NCI-H748 (cell line): ENCODE measurements at regions not wholly inside any gene's neighbourhood (a gene's known extent, or its start where the extent isn't known, plus 50 kb on each side); places are given as distances from the start of the nearest gene placed in this dataset.
"Not testable (repeated sequence)": the region's sequence is repeated elsewhere in the genome, so short reads cannot be mapped to it uniquely, and the experiment has no call there.

Experiments
- DNase-seq: peaks from one replicate; lab custom pipeline; 2025; ENCODE audit not compliant: unreplicated experiment; lab: John Stamatoyannopoulos, UW

GRCh38 chr9:86633945-86634344 is 279.7 kb upstream of the TUT7 start:
- no peak for DNase-seq

DNA sequence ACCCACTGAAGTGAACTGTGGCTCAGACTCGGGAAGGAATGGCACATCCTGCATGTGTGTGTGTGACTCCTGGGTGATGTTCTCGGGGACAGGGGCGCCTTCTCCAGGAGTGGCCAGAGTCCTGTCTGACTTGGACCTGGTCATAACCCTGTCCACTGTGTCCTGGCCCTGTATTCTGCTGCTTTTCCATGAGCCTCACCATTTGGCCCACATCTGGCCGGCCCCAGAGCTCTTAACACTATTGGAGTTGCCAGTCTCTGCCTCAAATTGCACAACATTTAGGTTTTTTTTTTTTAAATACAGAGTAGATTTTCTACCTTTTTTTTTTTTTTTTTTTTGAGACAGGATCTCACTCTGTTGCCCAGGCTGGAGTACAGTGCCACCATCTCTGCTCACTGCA is 278.3 kb upstream of the TUT7 start:
- DNase-seq: no peak

DNA sequence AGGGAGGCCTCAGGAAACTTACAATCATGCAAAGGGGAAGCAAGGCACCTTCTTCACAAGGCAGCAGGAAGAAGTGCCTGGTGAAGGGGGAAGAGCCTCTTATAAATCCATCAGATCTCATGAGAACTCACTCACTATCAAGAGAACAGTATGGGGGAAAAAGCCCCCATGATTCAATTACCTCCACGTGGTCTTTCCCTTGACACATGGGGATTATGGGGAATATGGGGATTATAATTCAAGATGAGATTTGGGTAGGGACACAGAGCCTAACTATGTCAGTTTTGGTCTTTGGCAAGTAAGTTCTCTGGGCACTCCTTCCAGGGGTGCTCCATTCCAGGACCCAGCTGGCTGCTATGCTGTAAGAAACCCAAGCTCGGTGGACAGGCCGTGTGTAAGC is 275.3 kb upstream of the TUT7 start:
- DNase-seq: no peak

DNA sequence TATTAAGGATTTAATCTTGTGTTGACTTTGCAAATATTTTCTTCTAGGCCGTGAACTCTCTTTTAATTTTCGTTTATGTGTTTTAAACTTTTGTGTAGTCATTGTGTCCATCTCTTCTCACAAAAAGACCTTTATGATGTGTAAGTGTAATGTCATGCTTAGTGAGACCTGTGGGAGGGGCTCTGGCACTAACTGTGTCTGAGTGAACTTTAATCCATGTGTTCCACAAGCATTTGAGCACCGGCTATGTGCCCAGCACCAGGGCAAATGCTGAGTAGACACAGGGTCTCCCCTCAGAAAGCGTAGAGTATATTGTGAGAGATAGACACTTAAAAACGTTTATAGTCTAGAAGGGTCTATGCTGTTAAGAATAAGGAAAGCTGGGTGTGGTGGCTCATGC is 272.6 kb upstream of the TUT7 start:
- DNase-seq: no peak

GRCh38 chr9:86624630-86625029 is 270.4 kb upstream of the TUT7 start:
- no peak for DNase-seq

DNA sequence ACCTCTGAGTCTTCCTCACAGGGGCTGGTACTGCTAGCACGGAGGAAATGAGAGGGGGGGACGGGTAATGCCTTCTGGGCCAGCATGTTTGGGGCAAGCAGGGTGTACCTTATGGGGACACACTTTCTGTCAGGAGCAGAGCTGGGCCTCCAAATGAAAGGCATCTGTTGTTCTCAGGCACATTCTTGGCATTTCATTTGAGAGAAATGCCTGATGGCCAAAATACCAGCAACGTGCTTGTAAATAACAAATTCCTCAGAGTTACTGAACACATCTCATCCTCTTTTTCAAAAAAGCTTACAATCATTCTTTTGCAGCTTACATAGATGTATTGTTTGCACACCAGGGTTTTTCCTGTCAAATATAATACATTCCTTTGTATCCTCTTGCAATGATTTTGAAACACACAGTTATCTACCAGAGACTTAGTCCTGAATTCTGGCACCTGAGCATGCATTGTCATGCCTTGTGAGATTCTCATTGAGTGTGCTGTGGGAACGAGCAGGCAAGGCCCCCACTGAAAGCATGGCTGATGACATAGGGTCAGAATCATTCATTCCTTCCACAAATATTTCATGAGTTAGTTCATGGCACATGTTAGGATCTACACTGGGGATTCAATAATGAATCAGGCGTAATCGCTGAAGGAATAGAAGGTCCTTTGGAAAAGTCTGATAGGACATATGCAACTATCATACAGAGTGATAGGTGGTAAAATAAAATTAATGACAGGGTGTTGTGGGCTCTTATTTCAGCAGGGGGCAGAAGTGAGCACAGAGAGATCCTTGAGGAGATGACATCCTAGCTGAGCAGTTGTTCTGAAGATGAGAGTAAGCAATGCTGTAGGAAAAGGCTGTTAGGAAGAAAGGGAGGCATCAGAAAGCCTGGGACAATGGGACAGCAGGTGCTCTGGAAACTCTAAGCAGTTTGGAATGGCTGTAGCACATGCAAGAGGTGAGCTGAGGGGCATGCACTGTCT is 260.9 kb upstream of the TUT7 start:
- DNase-seq: no peak

GRCh38 chr9:86613943-86614342 is 259.7 kb upstream of the TUT7 start:
- DNase-seq: no peak

DNA sequence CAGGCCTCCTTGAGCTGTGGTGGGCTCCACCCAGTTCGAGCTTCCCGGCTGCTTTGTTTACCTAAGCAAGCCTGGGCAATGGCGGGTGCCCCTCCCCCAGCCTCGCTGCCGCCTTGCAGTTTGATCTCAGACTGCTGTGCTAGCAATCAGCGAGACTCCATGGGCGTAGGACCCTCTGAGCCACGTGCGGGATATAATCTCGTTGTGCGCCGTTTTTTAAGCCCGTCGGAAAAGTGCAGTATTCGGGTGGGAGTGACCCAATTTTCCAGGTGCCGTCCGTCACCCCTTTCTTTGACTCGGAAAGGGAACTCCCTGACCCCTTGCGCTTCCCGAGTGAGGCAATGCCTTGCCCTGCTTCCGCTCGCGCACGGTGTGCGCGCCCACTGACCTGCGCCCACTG is 257.3 kb upstream of the TUT7 start:
- DNase-seq: not testable (repeated sequence)

DNA sequence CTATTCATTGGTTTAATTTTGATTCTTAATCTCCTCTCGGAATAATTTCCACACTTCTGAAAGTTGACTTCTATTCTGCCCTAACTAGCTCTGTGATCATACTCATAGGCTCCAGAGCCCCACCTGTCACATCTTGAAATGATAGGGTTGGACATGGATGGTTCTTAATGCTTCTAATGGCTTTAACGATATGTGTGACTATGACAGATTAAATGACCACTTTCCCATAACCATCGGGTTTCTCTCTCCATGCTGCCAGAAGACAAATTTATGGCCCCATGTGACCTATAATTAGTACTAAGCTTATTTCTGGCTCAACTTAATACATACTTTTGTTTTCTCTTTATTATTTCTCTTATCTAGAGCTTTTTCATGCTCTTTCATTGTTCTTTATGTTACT is 251.1 kb upstream of the TUT7 start:
- no peak for DNase-seq

DNA sequence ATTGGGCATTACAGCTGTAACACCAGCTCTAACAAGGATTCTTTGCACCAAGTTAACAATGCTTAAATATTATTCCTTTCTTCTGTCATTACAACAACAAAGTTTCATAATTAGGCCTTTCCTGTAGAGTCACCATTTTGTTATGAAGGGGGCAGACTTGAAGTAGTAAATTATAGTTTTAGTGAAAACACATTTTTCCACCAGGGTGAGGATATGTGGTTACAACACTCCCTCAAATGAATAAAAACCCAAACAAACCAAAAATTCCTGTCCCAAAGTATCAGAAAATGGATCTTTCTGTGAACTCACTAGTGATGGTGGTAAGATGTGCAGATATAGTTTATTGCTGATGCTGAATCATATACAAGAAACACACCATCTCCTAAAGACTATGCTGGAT is 250.5 kb upstream of the TUT7 start:
- DNase-seq: no peak

- no peak for DNase-seq
These were observed 248.5 kb upstream of the TUT7 start for GRCh38 chr9:86602715-86603114.

GRCh38 chr9:86601697-86602096 is 247.5 kb upstream of the TUT7 start:
- no peak for DNase-seq

DNA sequence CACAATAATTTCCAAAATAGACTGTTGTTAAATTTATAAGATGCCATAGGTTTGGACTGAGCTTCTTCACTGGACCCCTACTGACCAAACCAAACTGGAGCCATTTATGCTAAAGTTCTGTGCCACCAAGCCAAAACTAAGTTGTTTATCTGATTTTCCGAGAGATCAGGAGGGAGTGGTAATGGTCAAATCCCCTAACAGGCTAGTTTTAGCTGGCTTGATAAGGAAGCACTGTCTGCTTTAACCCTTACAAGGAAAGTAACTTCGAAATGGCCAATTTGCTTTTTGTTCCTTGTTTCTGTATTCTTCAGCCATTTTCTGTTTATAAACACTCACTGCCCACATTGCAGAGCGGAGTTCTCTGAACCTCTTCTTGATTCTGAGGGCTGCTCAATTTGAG is 246.8 kb upstream of the TUT7 start:
- DNase-seq: no peak

- no peak for DNase-seq
These were observed 246.1 kb upstream of the TUT7 start for GRCh38 chr9:86600291-86600690.

DNA sequence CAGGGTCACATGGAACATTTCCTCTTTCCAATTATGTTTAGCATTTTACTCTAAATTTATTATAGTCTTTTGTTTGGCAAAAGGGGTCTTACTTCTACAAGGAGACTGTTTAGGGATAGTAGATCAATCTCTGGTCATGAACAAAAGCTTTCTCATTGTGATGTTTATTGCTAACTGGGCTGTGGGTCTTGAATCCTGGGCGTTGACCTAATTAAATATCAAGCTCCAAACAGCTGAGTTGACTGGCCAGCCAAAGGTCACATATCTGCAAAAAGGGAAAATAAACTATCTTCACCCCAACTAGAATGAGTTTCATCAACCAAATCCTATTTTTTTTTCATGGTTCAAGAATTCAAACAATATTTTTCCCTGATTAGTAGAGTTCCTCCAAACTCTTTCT is 245.4 kb upstream of the TUT7 start:
- DNase-seq: no peak

DNA sequence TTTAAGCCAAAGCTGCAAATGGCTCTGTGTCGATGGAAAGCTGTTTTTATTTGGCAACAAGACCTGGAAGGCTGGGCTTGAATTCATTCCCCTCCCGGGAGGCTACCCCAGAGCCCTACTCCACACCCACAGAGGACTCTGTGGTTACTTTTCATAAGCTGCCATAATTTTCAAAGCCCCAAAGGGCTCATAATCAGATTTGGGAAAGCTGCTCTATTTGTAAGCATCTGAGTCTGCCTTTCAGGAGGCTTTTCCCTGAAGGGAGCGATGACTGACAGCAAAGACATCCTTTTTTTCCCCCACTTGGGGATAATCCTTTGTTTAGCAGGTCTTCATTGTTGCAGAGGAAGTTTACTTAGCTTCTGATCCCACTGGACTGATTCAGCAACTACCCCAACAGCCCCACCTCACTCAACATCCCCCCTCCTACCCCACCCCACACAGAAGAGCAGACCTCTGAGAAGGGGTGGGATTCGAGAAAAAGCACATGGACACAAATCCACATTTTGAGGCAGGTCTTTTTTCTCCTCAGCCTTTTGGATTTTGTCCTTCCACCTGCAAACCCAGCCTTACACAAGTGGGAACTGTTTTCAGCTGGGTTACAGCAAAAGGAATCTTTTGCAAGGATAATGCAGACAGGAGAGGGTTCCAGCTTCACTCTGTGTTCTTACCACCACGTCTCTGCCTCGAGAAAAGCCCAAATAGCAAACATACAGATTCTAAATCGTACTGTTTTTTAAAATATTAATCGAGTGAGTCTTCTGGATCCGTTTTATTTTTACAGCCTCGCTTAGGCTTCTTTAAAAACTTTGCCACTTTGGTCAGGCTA is 244.4 kb upstream of the TUT7 start:
- DNase-seq: no peak

DNA sequence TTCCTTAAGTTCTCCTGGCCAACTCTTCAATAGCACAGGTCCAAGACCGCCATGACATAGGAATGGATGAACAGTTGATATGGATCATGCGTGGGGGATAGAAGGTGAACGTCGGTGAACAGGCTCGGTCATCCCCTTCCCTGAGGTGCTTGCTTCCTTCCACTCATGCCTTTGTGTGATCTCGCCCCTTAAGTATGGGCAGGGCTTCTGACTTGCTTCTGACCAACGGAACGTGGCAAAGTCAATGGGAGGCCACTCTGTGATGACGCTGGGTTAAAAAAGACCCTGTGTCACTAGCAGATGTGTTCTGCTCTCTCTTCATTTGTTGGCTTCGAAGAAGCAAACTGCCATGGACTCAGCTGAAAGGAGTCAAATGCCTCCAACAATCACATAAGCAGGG is 240.5 kb upstream of the TUT7 start:
- DNase-seq: no peak

DNA sequence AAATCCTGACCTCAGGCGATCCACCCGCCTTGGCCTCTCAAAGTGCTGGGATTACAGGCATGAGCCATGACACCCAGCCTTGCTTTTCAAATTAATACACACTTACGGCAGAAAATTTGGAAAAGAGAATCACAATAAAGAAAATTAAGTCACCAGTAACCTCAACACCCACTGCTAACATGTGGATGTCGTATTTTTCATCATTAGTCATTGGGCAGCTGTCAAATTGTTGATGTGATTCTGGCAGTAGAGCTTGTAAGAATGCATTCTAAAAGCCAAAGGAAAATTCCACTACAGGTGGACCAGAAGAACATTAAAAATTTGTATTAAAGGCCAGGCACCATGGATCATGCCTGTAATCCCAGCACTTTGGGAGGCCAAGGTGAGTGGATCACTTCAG is 237.3 kb upstream of the TUT7 start:
- DNase-seq: no peak

DNA sequence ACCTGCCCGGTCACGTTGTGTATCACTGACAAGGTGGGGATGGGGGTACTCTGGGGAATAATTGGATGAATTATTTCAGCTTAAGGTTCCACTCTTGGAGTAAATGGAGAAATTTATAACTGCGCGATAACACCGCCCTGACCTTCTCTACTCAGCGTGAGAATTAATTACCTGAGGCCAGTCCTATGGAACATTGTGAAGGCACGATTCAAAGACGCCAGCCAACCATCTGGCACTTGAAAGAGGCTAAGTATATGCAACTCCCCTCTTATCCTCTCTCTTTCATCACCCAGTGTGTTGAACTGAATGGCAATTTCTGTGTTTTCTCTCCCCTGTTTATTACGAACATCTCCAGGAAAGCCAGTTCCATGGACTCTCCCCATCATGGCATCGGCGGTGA is 235.5 kb upstream of the TUT7 start:
- DNase-seq: no peak

DNA sequence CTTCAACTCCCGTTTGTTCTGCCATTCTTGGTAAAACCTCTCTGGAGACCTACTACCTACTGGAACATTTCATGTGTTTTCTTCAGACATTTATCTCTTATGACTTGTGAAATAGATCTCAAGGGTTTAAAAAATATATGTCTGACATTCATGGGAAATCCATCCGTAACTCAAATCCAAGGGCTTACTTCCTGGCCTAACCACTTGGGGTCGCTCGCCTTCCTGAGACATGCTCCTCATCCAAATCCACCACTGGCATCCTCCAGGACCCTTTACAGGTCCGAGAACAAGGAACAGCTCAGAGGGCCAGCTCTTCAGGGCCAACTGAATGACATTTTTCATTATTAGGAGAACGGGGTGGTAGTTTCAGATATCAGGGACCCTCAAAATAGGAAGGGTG is 235.1 kb upstream of the TUT7 start:
- DNase-seq: no peak

DNA sequence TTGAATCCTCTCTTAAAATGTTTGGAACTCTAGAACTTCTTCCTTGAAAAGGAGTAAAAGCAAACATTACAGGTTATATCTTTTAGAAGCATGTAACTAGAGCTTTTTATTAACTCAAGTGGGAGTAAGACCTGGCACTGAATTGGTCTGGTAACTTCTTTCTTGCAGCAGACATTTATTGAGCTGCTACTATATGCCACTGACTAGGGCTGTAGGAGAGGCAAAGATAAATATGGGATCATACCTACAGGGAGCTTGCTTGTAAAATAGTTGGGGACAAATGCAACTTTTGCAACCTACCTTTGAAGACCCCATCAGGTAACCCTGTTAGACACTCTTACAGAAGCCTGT is 231.9 kb upstream of the TUT7 start:
- DNase-seq: no peak

- DNase-seq: no peak
These were observed 231.4 kb upstream of the TUT7 start for GRCh38 chr9:86585422-86586143.
